ENCODE measurements at regions not wholly inside any gene's neighbourhood (a gene's known extent, or its start where the extent isn't known, plus 50 kb on each side); places are given as distances from the start of the nearest gene placed in this dataset.

DNA sequence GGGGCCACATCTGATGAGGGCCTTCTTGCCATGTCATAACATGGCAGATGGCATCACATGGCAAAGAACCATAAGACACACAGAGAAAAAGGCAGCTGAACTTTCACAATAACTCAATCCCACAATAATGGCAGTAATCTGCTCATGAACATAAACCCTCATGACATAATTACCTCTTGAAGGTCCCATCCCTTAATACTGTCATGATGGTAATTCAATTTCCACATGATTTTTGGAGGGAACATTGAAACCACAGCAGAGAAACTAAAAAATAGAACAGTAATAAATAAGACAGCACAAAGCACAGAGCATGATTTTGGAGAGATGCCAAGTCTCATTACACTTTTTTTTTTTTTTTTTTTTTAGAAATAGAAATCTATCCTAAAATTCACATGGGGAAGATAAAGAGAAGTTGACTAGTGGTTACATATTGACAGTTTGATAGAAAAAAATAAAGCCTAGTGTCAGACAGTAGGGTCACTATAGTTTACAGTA is 61.8 kb upstream of the ATF7IP start:
- H3K4me3 ChIP-seq (ENCODE audit: low read depth, low read length), result no peak overlapping the region
- CTCF ChIA-PET, result no interaction called here
- H3K36me3 ChIP-seq (ENCODE audit: control insufficient read depth, insufficient read depth, low read length), result no peaks in the 10 kb centered on the region
- TF ChIP-seq, protein P1, sequence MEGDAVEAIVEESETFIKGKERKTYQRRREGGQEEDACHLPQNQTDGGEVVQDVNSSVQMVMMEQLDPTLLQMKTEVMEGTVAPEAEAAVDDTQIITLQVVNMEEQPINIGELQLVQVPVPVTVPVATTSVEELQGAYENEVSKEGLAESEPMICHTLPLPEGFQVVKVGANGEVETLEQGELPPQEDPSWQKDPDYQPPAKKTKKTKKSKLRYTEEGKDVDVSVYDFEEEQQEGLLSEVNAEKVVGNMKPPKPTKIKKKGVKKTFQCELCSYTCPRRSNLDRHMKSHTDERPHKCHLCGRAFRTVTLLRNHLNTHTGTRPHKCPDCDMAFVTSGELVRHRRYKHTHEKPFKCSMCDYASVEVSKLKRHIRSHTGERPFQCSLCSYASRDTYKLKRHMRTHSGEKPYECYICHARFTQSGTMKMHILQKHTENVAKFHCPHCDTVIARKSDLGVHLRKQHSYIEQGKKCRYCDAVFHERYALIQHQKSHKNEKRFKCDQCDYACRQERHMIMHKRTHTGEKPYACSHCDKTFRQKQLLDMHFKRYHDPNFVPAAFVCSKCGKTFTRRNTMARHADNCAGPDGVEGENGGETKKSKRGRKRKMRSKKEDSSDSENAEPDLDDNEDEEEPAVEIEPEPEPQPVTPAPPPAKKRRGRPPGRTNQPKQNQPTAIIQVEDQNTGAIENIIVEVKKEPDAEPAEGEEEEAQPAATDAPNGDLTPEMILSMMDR (IDR thresholded peaks at IDR 0.05; ENCODE audit: insufficient read depth, low read depth, low read length), result no peak
- H3K27me3 ChIP-seq (ENCODE audit: control insufficient read depth, insufficient read depth, low read length), result no peaks in the 10 kb centered on the region
- POLR2A ChIA-PET, result no interaction called here
- DNase-seq (ENCODE audit: low read depth), result no peak

DNA sequence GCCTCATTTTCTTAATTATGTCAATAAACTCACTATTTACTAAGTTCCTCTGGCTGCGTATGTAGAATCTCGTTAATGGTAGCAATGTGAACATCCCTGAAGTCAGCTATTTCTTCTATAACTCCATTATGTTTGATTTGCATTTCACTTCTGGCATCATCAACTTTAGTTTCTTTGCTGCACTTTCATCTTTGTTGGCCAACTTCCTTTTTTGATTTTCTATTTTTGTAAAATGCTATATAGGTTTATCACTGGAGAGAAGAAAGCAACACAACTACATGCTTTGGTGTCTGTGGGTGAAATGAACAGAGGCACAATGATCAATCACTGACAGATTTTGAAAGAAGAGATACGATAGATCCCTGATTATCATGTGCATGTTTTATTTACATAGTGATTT is 58.5 kb upstream of the ATF7IP start:
- no peak for DNase-seq (ENCODE audit: low read depth)
- Histone ChIP-seq H3K27me3 (ENCODE audit: control insufficient read depth, insufficient read depth, low read length) (no peaks in the 10 kb centered on the region), H3K36me3 (ENCODE audit: control insufficient read depth, insufficient read depth, low read length) (no peaks in the 10 kb centered on the region), H3K4me3 (ENCODE audit: low read depth, low read length) (no peak overlapping the region)
- TF ChIP-seq, protein P1 (IDR thresholded peaks at IDR 0.05; ENCODE audit: insufficient read depth, low read depth, low read length), result no peak
- ChIA-PET CTCF (no interaction called here), POLR2A (no interaction called here)

DNA sequence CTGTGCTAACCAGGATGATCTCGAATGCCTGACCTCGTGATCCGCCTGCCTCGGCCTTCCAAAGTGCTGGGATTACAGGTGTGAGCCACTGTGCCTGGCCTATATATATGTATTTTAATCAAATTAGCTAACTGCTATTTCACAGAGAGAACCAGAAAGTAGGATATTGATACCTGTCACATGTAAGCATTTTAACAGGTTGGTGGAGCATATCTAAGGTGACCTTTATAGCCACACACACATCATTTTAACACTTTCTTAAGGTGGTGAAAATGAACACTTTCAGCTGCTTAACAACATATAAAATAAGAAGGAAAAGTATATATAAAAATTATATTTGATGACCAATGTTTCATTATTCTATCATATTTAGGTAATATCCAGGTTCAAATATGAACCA is 57.0 kb upstream of the ATF7IP start:
- no peak for DNase-seq (ENCODE audit: low read depth)
- no peak overlapping the region for H3K4me3 ChIP-seq (ENCODE audit: low read depth, low read length)
- ChIA-PET POLR2A (no interaction called here), CTCF (no interaction called here)
- no peaks in the 10 kb centered on the region for H3K36me3 ChIP-seq (ENCODE audit: control insufficient read depth, insufficient read depth, low read length)
- TF ChIP-seq, protein P1 (IDR thresholded peaks at IDR 0.05; ENCODE audit: insufficient read depth, low read depth, low read length), result no peak
- no peaks in the 10 kb centered on the region for H3K27me3 ChIP-seq (ENCODE audit: control insufficient read depth, insufficient read depth, low read length)

DNA sequence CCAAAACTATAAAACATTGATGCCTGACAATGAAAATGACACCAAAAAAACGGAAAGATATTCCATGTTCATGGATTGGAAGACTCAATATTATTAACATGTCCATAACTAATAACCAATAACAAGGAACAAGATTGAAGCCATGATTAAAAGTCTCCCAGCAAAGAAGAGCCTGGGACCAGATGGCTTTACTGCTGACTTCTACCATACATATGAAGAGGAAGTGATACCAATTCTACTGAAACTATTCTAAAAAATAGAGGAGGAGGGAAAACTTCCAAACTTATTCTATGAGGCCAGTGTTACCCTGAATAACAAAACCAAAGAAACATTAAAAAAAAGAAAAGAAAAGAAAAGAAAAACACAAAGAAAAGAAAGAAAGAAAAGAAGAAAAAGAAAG is 54.6 kb upstream of the ATF7IP start:
- Histone ChIP-seq H3K4me3 (ENCODE audit: low read depth, low read length) (no peak overlapping the region), H3K36me3 (ENCODE audit: control insufficient read depth, insufficient read depth, low read length) (no peaks in the 10 kb centered on the region), H3K27me3 (ENCODE audit: control insufficient read depth, insufficient read depth, low read length) (no peaks in the 10 kb centered on the region)
- DNase-seq (ENCODE audit: low read depth), result no peak
- TF ChIP-seq, protein P1 (IDR thresholded peaks at IDR 0.05; ENCODE audit: insufficient read depth, low read depth, low read length), result no peak
- CTCF ChIA-PET, result no interaction called here
- POLR2A ChIA-PET, result no interaction called here

DNA sequence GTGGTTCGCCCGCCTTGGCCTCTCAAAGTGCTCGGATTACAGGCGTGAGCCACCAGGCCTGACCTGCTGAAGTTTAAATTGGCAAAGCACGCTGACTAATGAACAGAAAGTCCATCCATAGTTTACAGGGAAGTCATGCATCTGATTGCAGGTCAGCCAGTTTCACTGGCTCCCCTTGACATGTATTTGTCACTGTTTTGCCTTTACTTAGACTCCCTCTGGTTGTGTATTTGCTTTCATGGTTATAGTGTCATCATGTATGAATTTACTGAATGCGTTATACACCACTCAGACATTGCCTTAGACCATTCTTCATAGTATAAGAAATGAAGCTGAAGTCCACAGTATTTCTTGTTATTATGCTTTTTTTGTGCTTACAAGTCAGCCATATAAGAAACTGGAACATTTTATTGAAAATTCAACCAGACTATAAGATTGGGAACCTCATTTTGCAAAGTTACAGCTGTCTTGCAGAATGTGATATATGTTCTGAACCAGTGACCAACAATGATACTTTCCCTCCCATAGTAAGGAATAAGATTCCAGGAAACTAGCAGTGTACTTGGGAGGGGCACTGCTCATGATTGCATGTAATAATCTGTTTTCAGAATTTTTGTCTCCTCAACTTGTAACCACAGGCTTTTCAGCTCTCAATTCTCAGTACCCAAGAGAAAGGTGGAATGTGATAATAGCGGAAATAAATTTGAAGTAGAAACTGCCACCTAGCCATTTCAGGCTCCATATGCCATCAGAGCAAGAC is 51.9 kb upstream of the ATF7IP start:
- H3K4me3 ChIP-seq (ENCODE audit: low read depth, low read length), result no peak overlapping the region
- no peaks in the 10 kb centered on the region for H3K36me3 ChIP-seq (ENCODE audit: control insufficient read depth, insufficient read depth, low read length)
- TF ChIP-seq, protein P1 (IDR thresholded peaks at IDR 0.05; ENCODE audit: insufficient read depth, low read depth, low read length), result no peak
- no peaks in the 10 kb centered on the region for H3K27me3 ChIP-seq (ENCODE audit: control insufficient read depth, insufficient read depth, low read length)
- ChIA-PET CTCF (no interaction called here), POLR2A (no interaction called here)
- no peak for DNase-seq (ENCODE audit: low read depth)

Data from BJ (cell line).